Fibroblast of mammary gland (primary cell): ENCODE measurements at regions not wholly inside any gene's neighbourhood (a gene's known extent, or its start where the extent isn't known, plus 50 kb on each side); places are given as distances from the start of the nearest gene placed in this dataset.

Experiments
- DNase-seq: peaks from one replicate; pipeline ENCODE4 v3.0.0-alpha.2; 2010; ENCODE audit warnings: low read depth
- H3K4me3 ChIP-seq: 2 replicates; pipeline ENCODE4 v1.5.1; 2011; ENCODE audit warnings: low read depth, mild to moderate bottlenecking, low read length, moderate library complexity; ENCODE audit not compliant: control insufficient read depth
- TF ChIP-seq, protein P1 (sequence below): conservative IDR thresholded peaks from 2 replicates; pipeline ENCODE4 v1.5.1; 2011; ENCODE audit warnings: low read depth, low read length, inconsistent platforms; ENCODE audit not compliant: control insufficient read depth, insufficient read depth

DNA sequence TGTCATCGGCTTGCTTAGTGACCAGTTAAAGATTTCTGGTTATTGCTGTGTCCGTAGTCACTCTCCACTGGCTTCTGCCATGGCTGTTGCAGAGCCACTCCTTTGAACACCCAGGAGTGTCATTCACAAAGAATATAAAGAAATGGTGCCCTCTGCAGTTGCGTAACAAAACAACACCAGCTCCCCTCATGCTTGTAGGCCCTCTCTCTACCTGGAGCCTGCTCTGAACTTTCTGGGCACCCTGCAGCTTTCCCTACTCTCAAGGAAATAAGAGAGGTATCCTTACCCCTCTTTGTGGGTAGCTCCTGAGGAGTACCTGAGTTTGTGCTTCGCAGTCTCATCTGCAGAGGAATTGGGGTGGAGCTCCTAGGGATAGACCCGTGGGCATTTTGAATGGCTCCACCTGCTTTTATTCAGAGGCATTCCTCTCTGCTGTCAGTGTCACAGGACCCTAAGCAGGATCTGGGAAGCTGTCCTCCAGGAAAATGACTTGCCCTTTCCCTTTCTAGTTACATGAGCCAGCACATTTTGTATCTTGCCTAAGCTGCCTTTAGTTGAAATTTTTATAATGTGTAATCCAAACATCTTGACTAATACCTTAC is 97.2 kb upstream of the TMEM260 start:
- DNase-seq = peak; percentile 18
- TF ChIP-seq, protein P1, sequence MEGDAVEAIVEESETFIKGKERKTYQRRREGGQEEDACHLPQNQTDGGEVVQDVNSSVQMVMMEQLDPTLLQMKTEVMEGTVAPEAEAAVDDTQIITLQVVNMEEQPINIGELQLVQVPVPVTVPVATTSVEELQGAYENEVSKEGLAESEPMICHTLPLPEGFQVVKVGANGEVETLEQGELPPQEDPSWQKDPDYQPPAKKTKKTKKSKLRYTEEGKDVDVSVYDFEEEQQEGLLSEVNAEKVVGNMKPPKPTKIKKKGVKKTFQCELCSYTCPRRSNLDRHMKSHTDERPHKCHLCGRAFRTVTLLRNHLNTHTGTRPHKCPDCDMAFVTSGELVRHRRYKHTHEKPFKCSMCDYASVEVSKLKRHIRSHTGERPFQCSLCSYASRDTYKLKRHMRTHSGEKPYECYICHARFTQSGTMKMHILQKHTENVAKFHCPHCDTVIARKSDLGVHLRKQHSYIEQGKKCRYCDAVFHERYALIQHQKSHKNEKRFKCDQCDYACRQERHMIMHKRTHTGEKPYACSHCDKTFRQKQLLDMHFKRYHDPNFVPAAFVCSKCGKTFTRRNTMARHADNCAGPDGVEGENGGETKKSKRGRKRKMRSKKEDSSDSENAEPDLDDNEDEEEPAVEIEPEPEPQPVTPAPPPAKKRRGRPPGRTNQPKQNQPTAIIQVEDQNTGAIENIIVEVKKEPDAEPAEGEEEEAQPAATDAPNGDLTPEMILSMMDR = peak; percentile 20
- H3K4me3 ChIP-seq = no peak overlapping the region

DNA sequence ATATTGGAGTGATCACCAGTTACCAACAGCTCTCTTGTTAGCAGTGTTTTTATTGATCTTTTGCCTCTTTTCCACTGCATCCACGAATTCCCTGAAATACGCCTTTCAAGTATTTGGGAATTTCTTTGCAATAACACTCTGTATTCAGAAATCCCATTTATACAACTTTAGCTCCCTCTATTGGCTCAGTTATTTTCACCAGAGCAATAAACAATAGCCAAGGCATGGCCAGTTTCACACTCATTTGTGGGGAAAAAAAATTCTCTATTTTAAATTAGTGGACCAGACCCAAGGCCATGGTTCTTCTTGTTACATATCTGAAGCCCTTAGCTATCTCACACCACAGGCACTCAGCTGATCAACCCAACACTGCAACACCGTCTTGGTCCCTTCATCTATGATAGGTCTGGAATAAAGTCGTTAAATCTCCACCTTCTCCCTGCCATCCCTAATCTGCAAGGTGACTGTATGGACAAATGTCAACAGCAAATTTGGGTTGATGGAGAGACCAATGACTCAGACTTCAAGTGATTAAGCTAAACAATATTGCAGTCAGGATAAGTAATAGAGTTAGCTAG is 92.4 kb upstream of the TMEM260 start:
- TF ChIP-seq, protein P1 = peak; percentile 54
- DNase-seq = peak; percentile 47
- no peak overlapping the region for H3K4me3 ChIP-seq

DNA sequence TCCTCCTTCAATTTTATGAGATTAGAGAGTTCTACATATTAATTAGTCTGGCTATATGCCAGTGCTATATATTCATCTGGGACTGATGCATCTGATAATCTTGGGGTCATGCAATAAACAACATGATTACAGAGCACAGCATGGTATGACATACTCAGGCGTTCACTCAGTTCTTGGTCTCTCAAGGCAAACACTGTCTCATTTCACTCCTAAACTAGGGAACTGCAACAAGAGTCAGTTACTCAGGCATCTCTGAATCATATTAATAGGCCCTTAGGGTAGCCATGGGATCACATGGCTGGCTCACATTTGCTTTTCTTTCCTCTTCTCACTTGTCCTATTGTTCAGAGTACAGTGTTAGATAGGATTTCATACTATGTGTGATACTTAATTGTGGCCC is 91.8 kb upstream of the TMEM260 start:
- DNase-seq = peak; percentile 76
- TF ChIP-seq, protein P1 = no peak
- no peak overlapping the region for H3K4me3 ChIP-seq

DNA sequence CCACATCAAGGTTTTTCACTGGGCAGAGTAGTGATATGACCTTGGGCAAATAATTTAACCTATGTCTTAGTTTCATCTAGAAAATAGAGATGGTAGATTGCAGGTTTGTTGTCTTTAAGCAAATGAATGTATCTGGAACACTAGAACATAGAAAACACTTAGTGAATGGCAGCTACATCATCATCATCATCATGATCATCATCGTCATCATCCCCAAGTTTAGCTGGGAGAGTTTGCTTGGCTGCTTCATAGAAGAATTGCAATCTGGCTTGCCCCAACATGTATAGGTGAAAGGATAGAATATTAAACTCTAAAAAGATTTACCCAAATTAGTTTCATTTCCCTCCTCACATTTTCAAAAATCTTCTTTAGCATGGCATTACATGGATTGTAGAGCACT is 91.3 kb upstream of the TMEM260 start:
- TF ChIP-seq, protein P1 = no peak
- no peak overlapping the region for H3K4me3 ChIP-seq
- no peak for DNase-seq

DNA sequence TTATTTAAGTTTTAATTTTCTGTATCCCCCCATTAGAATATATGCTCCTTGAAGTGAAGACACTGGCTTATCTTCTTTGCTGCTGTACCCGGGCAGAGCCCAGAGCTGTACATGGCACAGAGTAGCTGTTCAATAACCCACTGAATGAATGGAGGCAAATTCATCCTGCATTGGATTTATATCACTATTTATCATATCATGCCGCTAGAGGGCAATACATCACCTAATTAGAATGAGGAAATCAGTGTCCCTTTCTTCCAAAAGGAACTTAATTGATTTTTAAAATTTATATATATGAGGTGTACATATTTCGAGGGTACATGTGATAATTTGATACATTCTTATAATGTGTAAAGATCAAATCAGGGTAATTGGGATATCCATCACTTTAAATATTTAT is 89.2 kb upstream of the TMEM260 start:
- no peak overlapping the region for H3K4me3 ChIP-seq
- DNase-seq = peak; percentile 53
- TF ChIP-seq, protein P1 = peak; percentile 48

DNA sequence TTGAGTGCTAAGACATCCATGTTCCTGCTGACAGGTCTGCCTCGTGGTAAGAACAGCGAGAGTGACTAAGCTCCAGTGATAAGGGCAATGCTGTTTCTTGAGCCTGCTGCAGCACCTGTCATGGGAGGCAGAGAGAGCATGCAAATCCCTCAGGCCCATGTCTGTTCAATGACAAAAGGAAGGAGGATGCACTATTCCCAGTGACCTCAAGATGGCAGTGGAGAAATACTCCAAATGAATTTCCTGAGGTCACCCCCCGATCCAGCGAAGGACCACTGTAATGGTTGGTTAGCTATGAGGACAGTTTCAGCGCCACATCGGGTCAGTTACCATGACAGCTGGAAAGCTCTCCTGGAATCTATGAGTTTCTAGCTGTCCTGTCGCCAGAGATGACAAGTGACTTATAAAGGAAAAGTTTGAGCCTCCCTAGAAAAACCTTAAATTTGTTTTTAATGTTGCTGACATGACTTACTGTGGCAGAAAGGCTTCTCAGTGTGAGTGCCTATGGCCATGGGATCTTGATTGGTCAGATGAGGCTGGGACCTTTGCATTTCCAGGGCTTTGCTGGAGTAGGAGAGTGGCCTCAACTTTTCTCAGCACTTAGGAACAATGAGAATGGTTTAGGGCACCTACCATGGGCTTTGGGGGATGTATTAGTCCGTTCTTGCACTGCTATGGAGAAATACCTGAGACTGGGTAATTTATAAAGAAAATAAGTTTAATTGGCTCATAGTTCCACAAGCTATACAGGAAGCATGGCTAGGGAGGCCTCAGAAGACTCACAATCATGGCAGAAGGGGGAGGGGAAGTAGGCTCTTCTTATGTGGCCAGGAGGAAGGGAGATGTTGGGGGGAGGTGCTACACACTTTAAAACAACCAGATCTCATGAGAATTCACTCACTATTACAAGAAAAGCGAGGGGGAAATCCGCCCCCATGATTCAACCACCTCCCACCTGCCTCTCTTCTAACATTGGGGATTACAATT is 88.0 kb upstream of the TMEM260 start:
- TF ChIP-seq, protein P1 = peak; percentile 84
- DNase-seq = peak; percentile 56
- H3K4me3 ChIP-seq = no peak overlapping the region
